ENCODE measurements at regions not wholly inside any gene's neighbourhood (a gene's known extent, or its start where the extent isn't known, plus 50 kb on each side); places are given as distances from the start of the nearest gene placed in this dataset.

GRCh38 chr11:112748713-112749543, 212.3 kb upstream of the NCAM1 start:
- no peak for DNase-seq
- Histone ChIP-seq H3K27ac (no peak overlapping the region), H3K4me3 (no peak overlapping the region), H3K4me1 (no peaks in the 10 kb centered on the region), H3K27me3 (peaks cover 0 to 25% (median 0%) of the 10 kb centered on the region in 4 donors), H3K36me3 (no peaks in the 10 kb centered on the region), H3K9me3 (no peaks in the 10 kb centered on the region)
- TF ChIP-seq POLR2A (IDR thresholded peaks at IDR 0.05) (no peak), CTCF (IDR thresholded peaks at IDR 0.05) (no peak)
- 43 to 49% methylated on average over 4 to 7 of the region's 10 CpGs for WGBS, 2 donors
- intact Hi-C loops (cut with DNase I): no loop called here

DNA sequence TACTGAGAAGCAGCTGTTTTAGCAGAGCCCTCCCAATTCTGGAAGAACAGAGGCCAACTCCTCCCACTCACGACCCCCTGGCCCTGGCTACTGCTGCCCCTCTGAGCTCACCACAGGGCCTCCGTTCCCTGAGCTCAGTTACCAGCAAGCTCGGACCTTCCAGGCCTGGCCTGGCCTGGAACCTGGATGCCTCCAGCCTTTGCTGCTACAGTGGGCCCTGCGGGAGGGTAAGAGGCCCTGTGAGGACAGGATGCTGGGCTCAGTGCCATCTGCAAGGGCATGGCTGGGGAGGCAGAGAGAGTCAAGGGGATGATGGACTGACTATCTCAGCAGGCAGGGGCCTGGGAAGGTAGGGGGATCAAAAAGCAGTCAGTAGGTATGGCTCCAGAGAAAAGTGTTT, 209.9 kb upstream of the NCAM1 start:
- Histone ChIP-seq H3K9me3 (no peaks in the 10 kb centered on the region), H3K27me3 (peaks cover 0 to 19% (median 0%) of the 10 kb centered on the region in 4 donors), H3K36me3 (no peaks in the 10 kb centered on the region), H3K4me3 (no peak overlapping the region), H3K4me1 (no peaks in the 10 kb centered on the region), H3K27ac (no peak overlapping the region)
- TF ChIP-seq CTCF (IDR thresholded peaks at IDR 0.05) (no peak), POLR2A (IDR thresholded peaks at IDR 0.05) (no peak)
- intact Hi-C loops (cut with DNase I): no loop called here
- no peak for DNase-seq
- WGBS, 2 donors: no CpG with 5 or more reads among the region's 4 CpGs

DNA sequence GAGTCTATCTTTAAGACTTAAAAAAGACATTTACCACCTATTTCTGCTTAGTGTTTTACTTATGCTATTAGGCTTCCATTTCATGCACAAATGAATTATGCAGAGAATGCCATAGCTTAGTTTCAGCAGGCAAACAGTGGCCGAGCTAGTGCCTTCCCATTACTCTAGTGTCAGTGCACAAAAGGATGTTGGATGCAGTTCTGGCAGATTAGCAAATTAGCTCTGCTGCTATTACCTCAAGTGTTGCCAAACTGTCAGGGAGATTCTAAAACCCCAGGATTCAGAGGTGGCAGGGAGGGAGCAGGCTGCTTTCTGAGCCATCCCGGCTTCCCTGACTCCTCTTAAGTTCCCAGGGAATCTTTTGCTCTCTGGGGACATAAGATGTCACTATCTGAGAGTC, 209.4 kb upstream of the NCAM1 start:
- no peak overlapping the region for H3K4me3 ChIP-seq
- peaks cover 0 to 15% (median 0%) of the 10 kb centered on the region in 4 donors for H3K27me3 ChIP-seq
- no peaks in the 10 kb centered on the region for H3K36me3 ChIP-seq
- H3K27ac ChIP-seq: no peak overlapping the region
- 58 to 65% methylated on average over 2 of the region's 2 CpGs for WGBS, 2 donors
- no peak for DNase-seq
- no peak for TF ChIP-seq POLR2A (IDR thresholded peaks at IDR 0.05)
- H3K9me3 ChIP-seq: no peaks in the 10 kb centered on the region
- H3K4me1 ChIP-seq: no peaks in the 10 kb centered on the region
- intact Hi-C loops (cut with DNase I): no loop called here

- WGBS, 2 donors: 60 to 69% methylated on average over 4 of the region's 4 CpGs
Measured at GRCh38 chr11:112752563-112752962, 208.7 kb upstream of the NCAM1 start.

GRCh38 chr11:112753706-112754105, 207.5 kb upstream of the NCAM1 start:
- Histone ChIP-seq H3K27ac (no peak overlapping the region), H3K27me3 (peaks cover 0 to 9% (median 0%) of the 10 kb centered on the region in 4 donors), H3K4me3 (no peak overlapping the region), H3K4me1 (no peaks in the 10 kb centered on the region), H3K36me3 (no peaks in the 10 kb centered on the region), H3K9me3 (no peaks in the 10 kb centered on the region)
- TF ChIP-seq POLR2A (IDR thresholded peaks at IDR 0.05): no peak
- TF ChIP-seq CTCF (IDR thresholded peaks at IDR 0.05): no peak
- DNase-seq: no peak
- intact Hi-C loops (cut with DNase I): no loop called here
- WGBS, 2 donors: 73 to 86% methylated on average over 2 of the region's 2 CpGs

More at GRCh38 chr11:112752563-112752962, 208.7 kb upstream of the NCAM1 start:
- H3K4me1 ChIP-seq: no peaks in the 10 kb centered on the region
- peaks cover 0 to 13% (median 0%) of the 10 kb centered on the region in 4 donors for H3K27me3 ChIP-seq
- no peak overlapping the region for H3K27ac ChIP-seq
- H3K36me3 ChIP-seq: no peaks in the 10 kb centered on the region
- DNase-seq: no peak
- intact Hi-C loops (cut with DNase I): no loop called here
- H3K4me3 ChIP-seq: no peak overlapping the region
- H3K9me3 ChIP-seq: no peaks in the 10 kb centered on the region
- TF ChIP-seq POLR2A (IDR thresholded peaks at IDR 0.05) (no peak), CTCF (IDR thresholded peaks at IDR 0.05) (no peak)
